ENCODE measurements at regions not wholly inside any gene's neighbourhood (a gene's known extent, or its start where the extent isn't known, plus 50 kb on each side); places are given as distances from the start of the nearest gene placed in this dataset.

DNA sequence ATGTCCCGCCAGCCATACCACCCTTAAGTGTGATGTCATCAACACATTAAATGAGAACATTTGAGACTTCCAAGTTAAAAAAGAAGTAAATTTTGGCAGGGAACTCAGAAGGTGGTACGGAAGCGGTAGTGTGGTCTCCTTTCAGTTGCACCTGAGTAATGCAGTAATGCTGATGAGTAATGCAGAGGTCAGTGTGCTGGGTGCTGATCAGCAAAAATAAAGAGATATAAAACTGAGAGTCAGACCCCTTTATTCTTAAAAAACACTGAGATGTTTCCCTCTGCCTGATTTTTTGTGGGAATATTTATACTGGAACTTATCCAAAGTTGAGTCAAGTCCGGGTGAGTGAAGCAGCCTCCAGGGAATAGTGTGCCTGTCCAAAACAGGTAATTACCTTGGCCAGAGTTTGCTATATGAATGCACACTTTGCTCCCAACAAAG, 370.6 kb upstream of the PRICKLE1 start:
- Mint-ChIP-seq H3K27me3 (ENCODE audit: low read depth) (no peaks in the 10 kb centered on the region), H3K4me1 (0 out of 2 replicates have a peak, but pooled peaks cover 4% of the 10 kb centered on the region), H3K36me3 (no peaks in the 10 kb centered on the region), H3K4me3 (no peak overlapping the region), H3K9me3 (no peaks in the 10 kb centered on the region), H3K27ac (no peak overlapping the region)
- DNase-seq (ENCODE audit: low spot score) (no peak), ATAC-seq (no peak)
- CTCF ChIA-PET = no interaction called here
- TF ChIP-seq, protein P1, sequence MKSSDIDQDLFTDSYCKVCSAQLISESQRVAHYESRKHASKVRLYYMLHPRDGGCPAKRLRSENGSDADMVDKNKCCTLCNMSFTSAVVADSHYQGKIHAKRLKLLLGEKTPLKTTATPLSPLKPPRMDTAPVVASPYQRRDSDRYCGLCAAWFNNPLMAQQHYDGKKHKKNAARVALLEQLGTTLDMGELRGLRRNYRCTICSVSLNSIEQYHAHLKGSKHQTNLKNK (CRISPR knock-in tag; IDR thresholded peaks at IDR 0.05) = no peak
- no peak for TF ChIP-seq GRHL2 (CRISPR knock-in tag; IDR thresholded peaks at IDR 0.05; ENCODE audit: insufficient replicate concordance, severe bottlenecking)
- no peak for TF ChIP-seq NFYB (CRISPR knock-in tag; conservative IDR thresholded peaks at IDR 0.05; ENCODE audit: low read depth)
- TF ChIP-seq GTF2I (CRISPR knock-in tag; conservative IDR thresholded peaks at IDR 0.05) = no peak
- TF ChIP-seq, protein P2, sequence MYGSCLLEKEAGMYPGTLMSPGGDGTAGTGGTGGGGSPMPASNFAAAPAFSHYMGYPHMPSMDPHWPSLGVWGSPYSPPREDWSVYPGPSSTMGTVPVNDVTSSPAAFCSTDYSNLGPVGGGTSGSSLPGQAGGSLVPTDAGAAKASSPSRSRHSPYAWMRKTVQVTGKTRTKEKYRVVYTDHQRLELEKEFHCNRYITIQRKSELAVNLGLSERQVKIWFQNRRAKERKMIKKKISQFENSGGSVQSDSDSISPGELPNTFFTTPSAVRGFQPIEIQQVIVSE (CRISPR knock-in tag; IDR thresholded peaks at IDR 0.05; ENCODE audit: borderline replicate concordance) = no peak
- POLR2A ChIA-PET = no interaction called here

DNA sequence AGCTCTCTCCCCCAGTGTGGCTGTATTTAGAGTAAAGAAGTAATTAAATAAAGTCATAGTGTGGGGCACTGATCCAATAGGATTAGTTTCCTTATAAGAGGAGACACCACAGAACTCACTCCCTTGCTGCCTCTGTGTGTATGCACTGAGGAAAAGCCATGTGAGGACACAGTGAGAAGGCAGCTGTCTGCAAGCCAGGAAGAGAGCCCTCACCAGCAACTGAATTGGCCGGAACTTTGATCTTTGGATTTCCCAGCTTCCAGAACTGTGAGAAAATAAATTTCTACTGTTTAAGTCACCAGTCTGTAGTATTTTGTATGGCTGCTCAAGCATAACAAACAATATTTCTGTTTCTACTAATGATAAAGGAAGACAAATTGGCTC, 368.7 kb upstream of the PRICKLE1 start:
- peaks cover 12% of the 10 kb centered on the region for H3K36me3 Mint-ChIP-seq

DNA sequence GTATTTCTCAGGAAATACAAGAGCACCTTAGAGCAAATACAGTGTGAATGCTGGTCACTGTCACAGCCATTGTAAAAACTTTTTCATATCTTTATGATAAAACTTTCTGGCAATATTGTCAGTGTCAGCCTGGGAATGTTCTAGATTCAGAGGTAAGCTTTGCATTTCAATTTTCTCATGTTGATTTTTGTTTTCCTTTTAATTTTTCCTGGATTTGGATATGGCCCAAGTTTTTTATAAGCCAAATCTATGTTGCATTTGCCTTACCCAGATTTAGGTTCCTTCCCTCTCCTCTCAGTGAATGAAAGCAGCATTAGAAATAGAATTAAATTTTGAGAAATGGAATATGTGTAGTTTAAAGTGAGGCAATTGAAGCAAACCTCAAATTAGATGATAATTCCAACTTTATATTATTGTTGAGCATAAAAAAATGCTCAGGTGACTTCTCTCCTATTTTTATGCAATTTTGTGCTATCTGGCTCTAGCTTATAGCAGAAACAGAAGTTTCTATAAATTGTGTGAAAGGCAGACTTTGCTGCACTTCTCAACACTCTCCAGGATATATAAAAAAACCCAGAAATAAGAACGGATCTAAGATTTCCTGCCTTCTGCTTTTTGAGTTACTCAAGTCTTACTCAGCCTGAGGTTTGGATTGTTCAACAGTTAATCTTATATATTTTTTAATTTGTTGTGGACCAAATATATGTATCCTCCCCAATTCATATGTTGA, 368.2 kb upstream of the PRICKLE1 start:
- CTCF ChIA-PET = no interaction called here
- H3K27me3 Mint-ChIP-seq (ENCODE audit: low read depth) = 0 out of 2 replicates have a peak, but pooled peaks cover 3% of the 10 kb centered on the region
- H3K27ac Mint-ChIP-seq = no peak overlapping the region
- H3K4me3 Mint-ChIP-seq = no peak overlapping the region
- peaks cover 20% of the 10 kb centered on the region for H3K9me3 Mint-ChIP-seq
- peaks cover 16% of the 10 kb centered on the region for H3K36me3 Mint-ChIP-seq
- 0 out of 2 replicates have a peak, but pooled peaks cover 4% of the 10 kb centered on the region for H3K4me1 Mint-ChIP-seq
- no peak for DNase-seq (ENCODE audit: low spot score)
- POLR2A ChIA-PET = no interaction called here
- no peak for ATAC-seq
- TF ChIP-seq RELA (CRISPR knock-in tag; IDR thresholded peaks at IDR 0.05; ENCODE audit: borderline replicate concordance) (no peak), ZNF121 (CRISPR knock-in tag; IDR thresholded peaks at IDR 0.05) (no peak), GRHL2 (CRISPR knock-in tag; IDR thresholded peaks at IDR 0.05; ENCODE audit: insufficient replicate concordance, severe bottlenecking) (no peak)

More for the DNA sequence above, 368.7 kb upstream of the PRICKLE1 start:
- no peak for DNase-seq (ENCODE audit: low spot score)
- TF ChIP-seq GABPB1 (CRISPR knock-in tag; IDR thresholded peaks at IDR 0.05) (no peak), ZNF396 (CRISPR knock-in tag; IDR thresholded peaks at IDR 0.05; ENCODE audit: borderline replicate concordance) (no peak), SOX15 (CRISPR knock-in tag; IDR thresholded peaks at IDR 0.05) (no peak), RELA (CRISPR knock-in tag; IDR thresholded peaks at IDR 0.05; ENCODE audit: borderline replicate concordance) (no peak)
- TF ChIP-seq, protein P3, sequence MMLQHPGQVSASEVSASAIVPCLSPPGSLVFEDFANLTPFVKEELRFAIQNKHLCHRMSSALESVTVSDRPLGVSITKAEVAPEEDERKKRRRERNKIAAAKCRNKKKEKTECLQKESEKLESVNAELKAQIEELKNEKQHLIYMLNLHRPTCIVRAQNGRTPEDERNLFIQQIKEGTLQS (CRISPR knock-in tag; conservative IDR thresholded peaks at IDR 0.05) = no peak
- TF ChIP-seq, protein P4, sequence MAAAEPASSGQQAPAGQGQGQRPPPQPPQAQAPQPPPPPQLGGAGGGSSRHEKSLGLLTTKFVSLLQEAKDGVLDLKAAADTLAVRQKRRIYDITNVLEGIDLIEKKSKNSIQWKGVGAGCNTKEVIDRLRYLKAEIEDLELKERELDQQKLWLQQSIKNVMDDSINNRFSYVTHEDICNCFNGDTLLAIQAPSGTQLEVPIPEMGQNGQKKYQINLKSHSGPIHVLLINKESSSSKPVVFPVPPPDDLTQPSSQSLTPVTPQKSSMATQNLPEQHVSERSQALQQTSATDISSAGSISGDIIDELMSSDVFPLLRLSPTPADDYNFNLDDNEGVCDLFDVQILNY (CRISPR knock-in tag; IDR thresholded peaks at IDR 0.05) = no peak
- Mint-ChIP-seq H3K4me1 (0 out of 2 replicates have a peak, but pooled peaks cover 4% of the 10 kb centered on the region), H3K4me3 (no peak overlapping the region), H3K9me3 (peaks cover 14% of the 10 kb centered on the region), H3K27me3 (ENCODE audit: low read depth) (0 out of 2 replicates have a peak, but pooled peaks cover 3% of the 10 kb centered on the region), H3K27ac (no peak overlapping the region)
- ATAC-seq = no peak
- ChIA-PET POLR2A (no interaction called here), CTCF (no interaction called here)

DNA sequence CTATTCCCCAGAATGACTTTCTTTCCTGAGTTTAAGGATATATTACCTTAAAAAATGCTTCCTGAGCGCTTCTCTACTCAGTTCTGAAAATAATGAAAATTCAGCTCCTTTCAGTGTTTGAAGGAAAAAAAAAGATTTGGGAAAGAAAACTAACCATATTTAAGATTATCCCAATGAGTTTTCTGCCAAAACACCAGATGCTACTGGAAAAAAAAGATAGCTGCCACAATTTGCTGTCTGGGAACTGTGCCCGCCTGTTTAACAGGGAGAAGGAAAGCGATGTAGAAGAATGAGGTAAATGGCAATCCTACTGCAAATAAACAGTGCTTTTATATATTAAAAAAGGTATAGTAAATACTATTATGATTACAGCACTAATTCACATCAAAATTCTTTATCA, 367.6 kb upstream of the PRICKLE1 start:
- DNase-seq (ENCODE audit: low spot score) (no peak), ATAC-seq (no peak)
- CTCF ChIA-PET = no interaction called here
- Mint-ChIP-seq H3K27ac (no peak overlapping the region), H3K27me3 (ENCODE audit: low read depth) (0 out of 2 replicates have a peak, but pooled peaks cover 3% of the 10 kb centered on the region), H3K36me3 (peaks cover 18% of the 10 kb centered on the region), H3K4me3 (no peak overlapping the region), H3K4me1 (0 out of 2 replicates have a peak, but pooled peaks cover 4% of the 10 kb centered on the region), H3K9me3 (peaks cover 25% of the 10 kb centered on the region)
- POLR2A ChIA-PET = no interaction called here
- TF ChIP-seq MXD4 (CRISPR knock-in tag; IDR thresholded peaks at IDR 0.05; ENCODE audit: borderline replicate concordance) = no peak
- no peak for TF ChIP-seq MYBL2 (CRISPR knock-in tag; IDR thresholded peaks at IDR 0.05)
- TF ChIP-seq, protein P5, sequence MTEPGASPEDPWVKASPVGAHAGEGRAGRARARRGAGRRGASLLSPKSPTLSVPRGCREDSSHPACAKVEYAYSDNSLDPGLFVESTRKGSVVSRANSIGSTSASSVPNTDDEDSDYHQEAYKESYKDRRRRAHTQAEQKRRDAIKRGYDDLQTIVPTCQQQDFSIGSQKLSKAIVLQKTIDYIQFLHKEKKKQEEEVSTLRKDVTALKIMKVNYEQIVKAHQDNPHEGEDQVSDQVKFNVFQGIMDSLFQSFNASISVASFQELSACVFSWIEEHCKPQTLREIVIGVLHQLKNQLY (CRISPR knock-in tag; IDR thresholded peaks at IDR 0.05) = no peak
- no peak for TF ChIP-seq ZNF138 (CRISPR knock-in tag; conservative IDR thresholded peaks at IDR 0.05)
- TF ChIP-seq FOXP1 (CRISPR knock-in tag; IDR thresholded peaks at IDR 0.05; ENCODE audit: borderline replicate concordance) = no peak
- TF ChIP-seq, protein P6, sequence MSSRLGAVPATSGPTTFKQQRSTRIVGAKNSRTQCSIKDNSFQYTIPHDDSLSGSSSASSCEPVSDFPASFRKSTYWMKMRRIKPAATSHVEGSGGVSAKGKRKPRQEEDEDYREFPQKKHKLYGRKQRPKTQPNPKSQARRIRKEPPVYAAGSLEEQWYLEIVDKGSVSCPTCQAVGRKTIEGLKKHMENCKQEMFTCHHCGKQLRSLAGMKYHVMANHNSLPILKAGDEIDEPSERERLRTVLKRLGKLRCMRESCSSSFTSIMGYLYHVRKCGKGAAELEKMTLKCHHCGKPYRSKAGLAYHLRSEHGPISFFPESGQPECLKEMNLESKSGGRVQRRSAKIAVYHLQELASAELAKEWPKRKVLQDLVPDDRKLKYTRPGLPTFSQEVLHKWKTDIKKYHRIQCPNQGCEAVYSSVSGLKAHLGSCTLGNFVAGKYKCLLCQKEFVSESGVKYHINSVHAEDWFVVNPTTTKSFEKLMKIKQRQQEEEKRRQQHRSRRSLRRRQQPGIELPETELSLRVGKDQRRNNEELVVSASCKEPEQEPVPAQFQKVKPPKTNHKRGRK (CRISPR knock-in tag; IDR thresholded peaks at IDR 0.05; ENCODE audit: borderline replicate concordance) = no peak
- TF ChIP-seq, protein P7, sequence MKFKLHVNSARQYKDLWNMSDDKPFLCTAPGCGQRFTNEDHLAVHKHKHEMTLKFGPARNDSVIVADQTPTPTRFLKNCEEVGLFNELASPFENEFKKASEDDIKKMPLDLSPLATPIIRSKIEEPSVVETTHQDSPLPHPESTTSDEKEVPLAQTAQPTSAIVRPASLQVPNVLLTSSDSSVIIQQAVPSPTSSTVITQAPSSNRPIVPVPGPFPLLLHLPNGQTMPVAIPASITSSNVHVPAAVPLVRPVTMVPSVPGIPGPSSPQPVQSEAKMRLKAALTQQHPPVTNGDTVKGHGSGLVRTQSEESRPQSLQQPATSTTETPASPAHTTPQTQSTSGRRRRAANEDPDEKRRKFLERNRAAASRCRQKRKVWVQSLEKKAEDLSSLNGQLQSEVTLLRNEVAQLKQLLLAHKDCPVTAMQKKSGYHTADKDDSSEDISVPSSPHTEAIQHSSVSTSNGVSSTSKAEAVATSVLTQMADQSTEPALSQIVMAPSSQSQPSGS (CRISPR knock-in tag; IDR thresholded peaks at IDR 0.05; ENCODE audit: borderline replicate concordance, low read depth) = no peak
- TF ChIP-seq, protein P8, sequence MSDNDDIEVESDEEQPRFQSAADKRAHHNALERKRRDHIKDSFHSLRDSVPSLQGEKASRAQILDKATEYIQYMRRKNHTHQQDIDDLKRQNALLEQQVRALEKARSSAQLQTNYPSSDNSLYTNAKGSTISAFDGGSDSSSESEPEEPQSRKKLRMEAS (CRISPR knock-in tag; IDR thresholded peaks at IDR 0.05) = no peak
- no peak for TF ChIP-seq NFATC4 (CRISPR knock-in tag; IDR thresholded peaks at IDR 0.05)
- no peak for TF ChIP-seq SOX15 (CRISPR knock-in tag; IDR thresholded peaks at IDR 0.05)
- TF ChIP-seq HMGA2 (CRISPR knock-in tag; IDR thresholded peaks at IDR 0.05) = no peak

All from WTC11 (cell line).